ENCODE measurements at regions not wholly inside any gene's neighbourhood (a gene's known extent, or its start where the extent isn't known, plus 50 kb on each side); places are given as distances from the start of the nearest gene placed in this dataset.

- ATAC-seq = no peak
- TF ChIP-seq ZC3H10 (CRISPR knock-in tag; IDR thresholded peaks at IDR 0.05) (no peak), POU6F1 (CRISPR knock-in tag; IDR thresholded peaks at IDR 0.05; ENCODE audit: borderline replicate concordance, low read depth) (no peak), CREB5 (CRISPR knock-in tag; IDR thresholded peaks at IDR 0.05; ENCODE audit: low read depth) (no peak), ZNF70 (CRISPR knock-in tag; IDR thresholded peaks at IDR 0.05) (no peak), ZFP30 (CRISPR knock-in tag; IDR thresholded peaks at IDR 0.05) (no peak), RARB (CRISPR knock-in tag; IDR thresholded peaks at IDR 0.05) (no peak), ZNF8 (CRISPR knock-in tag; IDR thresholded peaks at IDR 0.05) (no peak), ZFP3 (CRISPR knock-in tag; IDR thresholded peaks at IDR 0.05) (no peak), TSHZ2 (CRISPR knock-in tag; IDR thresholded peaks at IDR 0.05) (no peak), ISL1 (CRISPR knock-in tag; IDR thresholded peaks at IDR 0.05) (no peak)
These were observed 1564.3 kb upstream of the PRR20A start for GRCh38 chr13:55576389-55576788.

GRCh38 chr13:55577082-55577846, 1563.5 kb upstream of the PRR20A start:
- ATAC-seq = no peak
- no peak for TF ChIP-seq POU6F1 (CRISPR knock-in tag; IDR thresholded peaks at IDR 0.05; ENCODE audit: borderline replicate concordance, low read depth)
- TF ChIP-seq RARB (CRISPR knock-in tag; IDR thresholded peaks at IDR 0.05) = no peak
- no peak for TF ChIP-seq PPARA (CRISPR knock-in tag; IDR thresholded peaks at IDR 0.05; ENCODE audit: borderline replicate concordance)
- no peak for TF ChIP-seq ISL1 (CRISPR knock-in tag; IDR thresholded peaks at IDR 0.05)
- TF ChIP-seq TSHZ2 (CRISPR knock-in tag; IDR thresholded peaks at IDR 0.05) = no peak
- no peak for TF ChIP-seq ZFP30 (CRISPR knock-in tag; IDR thresholded peaks at IDR 0.05)
- TF ChIP-seq TCF4 (CRISPR knock-in tag; IDR thresholded peaks at IDR 0.05; ENCODE audit: borderline replicate concordance) = no peak
- TF ChIP-seq CSRNP3 (CRISPR knock-in tag; IDR thresholded peaks at IDR 0.05) = no peak
- TF ChIP-seq GLIS3 (CRISPR knock-in tag; IDR thresholded peaks at IDR 0.05) = no peak
- no peak for TF ChIP-seq TOX (CRISPR knock-in tag; IDR thresholded peaks at IDR 0.05; ENCODE audit: borderline replicate concordance)
- TF ChIP-seq SNAI2 (CRISPR knock-in tag; IDR thresholded peaks at IDR 0.05) = no peak
- TF ChIP-seq ZNF565 (CRISPR knock-in tag; conservative IDR thresholded peaks at IDR 0.05; ENCODE audit: low read depth) = no peak
- no peak for TF ChIP-seq ZC3H10 (CRISPR knock-in tag; IDR thresholded peaks at IDR 0.05)
- TF ChIP-seq CSDC2 (CRISPR knock-in tag; IDR thresholded peaks at IDR 0.05) = no peak
- TF ChIP-seq ZFP3 (CRISPR knock-in tag; IDR thresholded peaks at IDR 0.05) = no peak
- no peak for TF ChIP-seq ZNF8 (CRISPR knock-in tag; IDR thresholded peaks at IDR 0.05)
- no peak for TF ChIP-seq PATZ1 (CRISPR knock-in tag; IDR thresholded peaks at IDR 0.05; ENCODE audit: borderline replicate concordance)
- TF ChIP-seq CREB5 (CRISPR knock-in tag; IDR thresholded peaks at IDR 0.05; ENCODE audit: low read depth) = no peak
